Stimulated activated CD8-positive, alpha-beta memory T cell treated with anti-CD3 and anti-CD28 coated beads, Interleukin-15, amount 100 ng/mL, for 48 hours (primary cell): ENCODE measurements at regions not wholly inside any gene's neighbourhood (a gene's known extent, or its start where the extent isn't known, plus 50 kb on each side); places are given as distances from the start of the nearest gene placed in this dataset.
"Not testable (repeated sequence)": the region's sequence is repeated elsewhere in the genome, so short reads cannot be mapped to it uniquely, and the experiment has no call there.

Source experiments
- DNase-seq, 2 donors: peaks; one replicate each; pipeline ENCODE4 v3.0.0-alpha.2; 2020; ENCODE audit warnings: low read depth in 2 of 2

GRCh38 chr7:68235937-68236336 is 1239.3 kb downstream of the TYW1 start:
- DNase-seq = no peak

GRCh38 chr7:68238204-68238805 is 1241.7 kb downstream of the TYW1 start:
- DNase-seq = no peak

- no peak for DNase-seq
Measured at GRCh38 chr7:68243128-68243527, 1246.5 kb downstream of the TYW1 start.

- DNase-seq = no peak
Measured at GRCh38 chr7:68244389-68244788, 1247.8 kb downstream of the TYW1 start.

GRCh38 chr7:68245688-68246087 is 1249.1 kb downstream of the TYW1 start:
- DNase-seq = no peak

GRCh38 chr7:68246189-68246633 is 1249.6 kb downstream of the TYW1 start:
- no peak for DNase-seq

- no peak for DNase-seq
Measured at GRCh38 chr7:68247126-68247525, 1250.5 kb downstream of the TYW1 start.

- DNase-seq = no peak
Measured at GRCh38 chr7:68247571-68247970, 1250.9 kb downstream of the TYW1 start.

- DNase-seq = no peak
Measured at GRCh38 chr7:68248973-68249372, 1252.3 kb downstream of the TYW1 start.

GRCh38 chr7:68249611-68250010 is 1253.0 kb downstream of the TYW1 start:
- DNase-seq = no peak

- DNase-seq = no peak
Measured at GRCh38 chr7:68250143-68250542, 1253.5 kb downstream of the TYW1 start.

GRCh38 chr7:68254815-68255214 is 1258.2 kb downstream of the TYW1 start:
- not testable (repeated sequence) for DNase-seq

- DNase-seq = no peak
Measured at GRCh38 chr7:68256295-68256694, 1259.7 kb downstream of the TYW1 start.

GRCh38 chr7:68258609-68259008 is 1262.0 kb downstream of the TYW1 start:
- no peak for DNase-seq

- DNase-seq = no peak
Measured at GRCh38 chr7:68265258-68265657, 1268.6 kb downstream of the TYW1 start.

GRCh38 chr7:68266004-68266579 is 1269.5 kb downstream of the TYW1 start:
- no peak for DNase-seq

GRCh38 chr7:68267486-68267885 is 1270.9 kb downstream of the TYW1 start:
- DNase-seq = no peak

GRCh38 chr7:68269405-68269804 is 1272.8 kb downstream of the TYW1 start:
- DNase-seq = no peak

GRCh38 chr7:68272507-68272906 is 1275.9 kb downstream of the TYW1 start:
- DNase-seq = no peak

- no peak for DNase-seq
Measured at GRCh38 chr7:68276725-68277124, 1280.1 kb downstream of the TYW1 start.

- DNase-seq = no peak
Measured at GRCh38 chr7:68279827-68280400, 1283.3 kb downstream of the TYW1 start.

- DNase-seq = no peak
Measured at GRCh38 chr7:68280931-68281330, 1284.3 kb downstream of the TYW1 start.

- DNase-seq = no peak
Measured at GRCh38 chr7:68288144-68288593, 1291.5 kb downstream of the TYW1 start.
